ENCODE measurements at regions not wholly inside any gene's neighbourhood (a gene's known extent, or its start where the extent isn't known, plus 50 kb on each side); places are given as distances from the start of the nearest gene placed in this dataset.

DNA sequence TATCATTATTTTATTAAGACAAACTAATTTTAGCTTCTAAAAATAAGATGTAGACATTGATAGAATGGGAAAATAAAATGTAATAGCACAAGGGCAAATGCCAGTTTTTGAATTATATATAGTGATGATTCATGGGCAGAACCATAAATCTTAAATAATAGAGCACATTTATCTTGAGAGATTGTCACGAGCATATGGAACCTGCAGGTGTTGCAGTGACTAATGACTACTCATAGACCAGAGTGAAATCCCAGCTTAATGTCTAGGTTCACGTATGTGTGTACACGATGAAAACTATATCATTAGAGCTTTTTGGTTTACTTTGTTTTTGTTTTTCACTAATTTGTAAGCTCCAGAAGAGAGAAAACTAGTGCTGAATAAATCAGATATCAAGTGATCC lies 150.2 kb upstream of the CACNA2D1 start:
- TF ChIP-seq, protein P1, sequence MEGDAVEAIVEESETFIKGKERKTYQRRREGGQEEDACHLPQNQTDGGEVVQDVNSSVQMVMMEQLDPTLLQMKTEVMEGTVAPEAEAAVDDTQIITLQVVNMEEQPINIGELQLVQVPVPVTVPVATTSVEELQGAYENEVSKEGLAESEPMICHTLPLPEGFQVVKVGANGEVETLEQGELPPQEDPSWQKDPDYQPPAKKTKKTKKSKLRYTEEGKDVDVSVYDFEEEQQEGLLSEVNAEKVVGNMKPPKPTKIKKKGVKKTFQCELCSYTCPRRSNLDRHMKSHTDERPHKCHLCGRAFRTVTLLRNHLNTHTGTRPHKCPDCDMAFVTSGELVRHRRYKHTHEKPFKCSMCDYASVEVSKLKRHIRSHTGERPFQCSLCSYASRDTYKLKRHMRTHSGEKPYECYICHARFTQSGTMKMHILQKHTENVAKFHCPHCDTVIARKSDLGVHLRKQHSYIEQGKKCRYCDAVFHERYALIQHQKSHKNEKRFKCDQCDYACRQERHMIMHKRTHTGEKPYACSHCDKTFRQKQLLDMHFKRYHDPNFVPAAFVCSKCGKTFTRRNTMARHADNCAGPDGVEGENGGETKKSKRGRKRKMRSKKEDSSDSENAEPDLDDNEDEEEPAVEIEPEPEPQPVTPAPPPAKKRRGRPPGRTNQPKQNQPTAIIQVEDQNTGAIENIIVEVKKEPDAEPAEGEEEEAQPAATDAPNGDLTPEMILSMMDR (conservative IDR thresholded peaks at IDR 0.05; ENCODE audit: low read depth in 2 of 2): no peak
- no peak for TF ChIP-seq EZH2 (IDR thresholded peaks at IDR 0.05; ENCODE audit: low read depth, unreplicated experiment)
- no peak for TF ChIP-seq POLR2AphosphoS5 (IDR thresholded peaks at IDR 0.05; ENCODE audit: low read depth)
- TF ChIP-seq EZH2phosphoT487 (IDR thresholded peaks at IDR 0.05; ENCODE audit: unreplicated experiment): no peak
- TF ChIP-seq, protein P2, sequence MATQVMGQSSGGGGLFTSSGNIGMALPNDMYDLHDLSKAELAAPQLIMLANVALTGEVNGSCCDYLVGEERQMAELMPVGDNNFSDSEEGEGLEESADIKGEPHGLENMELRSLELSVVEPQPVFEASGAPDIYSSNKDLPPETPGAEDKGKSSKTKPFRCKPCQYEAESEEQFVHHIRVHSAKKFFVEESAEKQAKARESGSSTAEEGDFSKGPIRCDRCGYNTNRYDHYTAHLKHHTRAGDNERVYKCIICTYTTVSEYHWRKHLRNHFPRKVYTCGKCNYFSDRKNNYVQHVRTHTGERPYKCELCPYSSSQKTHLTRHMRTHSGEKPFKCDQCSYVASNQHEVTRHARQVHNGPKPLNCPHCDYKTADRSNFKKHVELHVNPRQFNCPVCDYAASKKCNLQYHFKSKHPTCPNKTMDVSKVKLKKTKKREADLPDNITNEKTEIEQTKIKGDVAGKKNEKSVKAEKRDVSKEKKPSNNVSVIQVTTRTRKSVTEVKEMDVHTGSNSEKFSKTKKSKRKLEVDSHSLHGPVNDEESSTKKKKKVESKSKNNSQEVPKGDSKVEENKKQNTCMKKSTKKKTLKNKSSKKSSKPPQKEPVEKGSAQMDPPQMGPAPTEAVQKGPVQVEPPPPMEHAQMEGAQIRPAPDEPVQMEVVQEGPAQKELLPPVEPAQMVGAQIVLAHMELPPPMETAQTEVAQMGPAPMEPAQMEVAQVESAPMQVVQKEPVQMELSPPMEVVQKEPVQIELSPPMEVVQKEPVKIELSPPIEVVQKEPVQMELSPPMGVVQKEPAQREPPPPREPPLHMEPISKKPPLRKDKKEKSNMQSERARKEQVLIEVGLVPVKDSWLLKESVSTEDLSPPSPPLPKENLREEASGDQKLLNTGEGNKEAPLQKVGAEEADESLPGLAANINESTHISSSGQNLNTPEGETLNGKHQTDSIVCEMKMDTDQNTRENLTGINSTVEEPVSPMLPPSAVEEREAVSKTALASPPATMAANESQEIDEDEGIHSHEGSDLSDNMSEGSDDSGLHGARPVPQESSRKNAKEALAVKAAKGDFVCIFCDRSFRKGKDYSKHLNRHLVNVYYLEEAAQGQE (IDR thresholded peaks at IDR 0.05; ENCODE audit: unreplicated experiment): no peak
- TF ChIP-seq ZNF114 (CRISPR knock-in tag; IDR thresholded peaks at IDR 0.05): no peak
- TF ChIP-seq CREB1 (CRISPR knock-in tag; IDR thresholded peaks at IDR 0.05; ENCODE audit: low read depth): no peak
- TF ChIP-seq STAT1 (IDR thresholded peaks at IDR 0.05; ENCODE audit: unreplicated experiment): no peak
- no peak for TF ChIP-seq JUNB (IDR thresholded peaks at IDR 0.05; ENCODE audit: unreplicated experiment)
- TF ChIP-seq, protein P3, sequence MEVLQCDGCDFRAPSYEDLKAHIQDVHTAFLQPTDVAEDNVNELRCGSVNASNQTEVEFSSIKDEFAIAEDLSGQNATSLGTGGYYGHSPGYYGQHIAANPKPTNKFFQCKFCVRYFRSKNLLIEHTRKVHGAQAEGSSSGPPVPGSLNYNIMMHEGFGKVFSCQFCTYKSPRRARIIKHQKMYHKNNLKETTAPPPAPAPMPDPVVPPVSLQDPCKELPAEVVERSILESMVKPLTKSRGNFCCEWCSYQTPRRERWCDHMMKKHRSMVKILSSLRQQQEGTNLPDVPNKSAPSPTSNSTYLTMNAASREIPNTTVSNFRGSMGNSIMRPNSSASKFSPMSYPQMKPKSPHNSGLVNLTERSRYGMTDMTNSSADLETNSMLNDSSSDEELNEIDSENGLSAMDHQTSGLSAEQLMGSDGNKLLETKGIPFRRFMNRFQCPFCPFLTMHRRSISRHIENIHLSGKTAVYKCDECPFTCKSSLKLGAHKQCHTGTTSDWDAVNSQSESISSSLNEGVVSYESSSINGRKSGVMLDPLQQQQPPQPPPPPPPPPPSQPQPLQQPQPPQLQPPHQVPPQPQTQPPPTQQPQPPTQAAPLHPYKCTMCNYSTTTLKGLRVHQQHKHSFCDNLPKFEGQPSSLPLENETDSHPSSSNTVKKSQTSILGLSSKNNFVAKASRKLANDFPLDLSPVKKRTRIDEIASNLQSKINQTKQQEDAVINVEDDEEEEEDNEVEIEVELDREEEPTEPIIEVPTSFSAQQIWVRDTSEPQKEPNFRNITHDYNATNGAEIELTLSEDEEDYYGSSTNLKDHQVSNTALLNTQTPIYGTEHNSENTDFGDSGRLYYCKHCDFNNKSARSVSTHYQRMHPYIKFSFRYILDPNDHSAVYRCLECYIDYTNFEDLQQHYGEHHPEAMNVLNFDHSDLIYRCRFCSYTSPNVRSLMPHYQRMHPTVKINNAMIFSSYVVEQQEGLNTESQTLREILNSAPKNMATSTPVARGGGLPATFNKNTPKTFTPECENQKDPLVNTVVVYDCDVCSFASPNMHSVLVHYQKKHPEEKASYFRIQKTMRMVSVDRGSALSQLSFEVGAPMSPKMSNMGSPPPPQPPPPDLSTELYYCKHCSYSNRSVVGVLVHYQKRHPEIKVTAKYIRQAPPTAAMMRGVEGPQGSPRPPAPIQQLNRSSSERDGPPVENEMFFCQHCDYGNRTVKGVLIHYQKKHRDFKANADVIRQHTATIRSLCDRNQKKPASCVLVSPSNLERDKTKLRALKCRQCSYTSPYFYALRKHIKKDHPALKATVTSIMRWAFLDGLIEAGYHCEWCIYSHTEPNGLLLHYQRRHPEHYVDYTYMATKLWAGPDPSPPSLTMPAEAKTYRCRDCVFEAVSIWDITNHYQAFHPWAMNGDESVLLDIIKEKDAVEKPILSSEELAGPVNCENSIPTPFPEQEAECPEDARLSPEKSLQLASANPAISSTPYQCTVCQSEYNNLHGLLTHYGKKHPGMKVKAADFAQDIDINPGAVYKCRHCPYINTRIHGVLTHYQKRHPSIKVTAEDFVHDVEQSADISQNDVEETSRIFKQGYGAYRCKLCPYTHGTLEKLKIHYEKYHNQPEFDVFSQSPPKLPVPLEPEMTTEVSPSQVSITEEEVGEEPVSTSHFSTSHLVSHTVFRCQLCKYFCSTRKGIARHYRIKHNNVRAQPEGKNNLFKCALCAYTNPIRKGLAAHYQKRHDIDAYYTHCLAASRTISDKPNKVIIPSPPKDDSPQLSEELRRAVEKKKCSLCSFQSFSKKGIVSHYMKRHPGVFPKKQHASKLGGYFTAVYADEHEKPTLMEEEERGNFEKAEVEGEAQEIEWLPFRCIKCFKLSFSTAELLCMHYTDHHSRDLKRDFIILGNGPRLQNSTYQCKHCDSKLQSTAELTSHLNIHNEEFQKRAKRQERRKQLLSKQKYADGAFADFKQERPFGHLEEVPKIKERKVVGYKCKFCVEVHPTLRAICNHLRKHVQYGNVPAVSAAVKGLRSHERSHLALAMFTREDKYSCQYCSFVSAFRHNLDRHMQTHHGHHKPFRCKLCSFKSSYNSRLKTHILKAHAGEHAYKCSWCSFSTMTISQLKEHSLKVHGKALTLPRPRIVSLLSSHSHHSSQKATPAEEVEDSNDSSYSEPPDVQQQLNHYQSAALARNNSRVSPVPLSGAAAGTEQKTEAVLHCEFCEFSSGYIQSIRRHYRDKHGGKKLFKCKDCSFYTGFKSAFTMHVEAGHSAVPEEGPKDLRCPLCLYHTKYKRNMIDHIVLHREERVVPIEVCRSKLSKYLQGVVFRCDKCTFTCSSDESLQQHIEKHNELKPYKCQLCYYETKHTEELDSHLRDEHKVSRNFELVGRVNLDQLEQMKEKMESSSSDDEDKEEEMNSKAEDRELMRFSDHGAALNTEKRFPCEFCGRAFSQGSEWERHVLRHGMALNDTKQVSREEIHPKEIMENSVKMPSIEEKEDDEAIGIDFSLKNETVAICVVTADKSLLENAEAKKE (CRISPR knock-in tag; IDR thresholded peaks at IDR 0.05): no peak

Data from GM23338 (cell line).